GM18873 (cell line): ENCODE measurements at regions not wholly inside any gene's neighbourhood (a gene's known extent, or its start where the extent isn't known, plus 50 kb on each side); places are given as distances from the start of the nearest gene placed in this dataset.

Source experiments
- ATAC-seq: cut with Tn5 transposase; IDR thresholded peaks from one replicate; pipeline ENCODE4 v1.9.1; 2021; ENCODE audit warnings: mild to moderate bottlenecking, moderate library complexity, moderate number of reproducible peaks; ENCODE audit not compliant: unreplicated experiment, low FRiP score

GRCh38 chr13:87052731-87053130, 618.4 kb upstream of the SLITRK5 start:
- ATAC-seq = no peak

- ATAC-seq = no peak
These were observed 613.2 kb upstream of the SLITRK5 start for GRCh38 chr13:87057807-87058520.

- ATAC-seq = no peak
These were observed 612.3 kb upstream of the SLITRK5 start for GRCh38 chr13:87058786-87059329.

- no peak for ATAC-seq
These were observed 592.0 kb upstream of the SLITRK5 start for GRCh38 chr13:87078947-87079795.

- ATAC-seq = no peak
These were observed 590.9 kb upstream of the SLITRK5 start for GRCh38 chr13:87080100-87080779.

- no peak for ATAC-seq
These were observed 587.0 kb upstream of the SLITRK5 start for GRCh38 chr13:87084192-87084591.

- no peak for ATAC-seq
These were observed 583.4 kb upstream of the SLITRK5 start for GRCh38 chr13:87087741-87088140.

- no peak for ATAC-seq
These were observed 581.8 kb upstream of the SLITRK5 start for GRCh38 chr13:87089391-87089790.

- no peak for ATAC-seq
These were observed 577.8 kb upstream of the SLITRK5 start for GRCh38 chr13:87093399-87093798.

- no peak for ATAC-seq
These were observed 576.5 kb upstream of the SLITRK5 start for GRCh38 chr13:87094646-87095045.

GRCh38 chr13:87100431-87100830, 570.7 kb upstream of the SLITRK5 start:
- no peak for ATAC-seq

- no peak for ATAC-seq
These were observed 563.5 kb upstream of the SLITRK5 start for GRCh38 chr13:87107651-87108050.

- no peak for ATAC-seq
These were observed 550.7 kb upstream of the SLITRK5 start for GRCh38 chr13:87120476-87120875.

- no peak for ATAC-seq
These were observed 548.6 kb upstream of the SLITRK5 start for GRCh38 chr13:87122551-87122950.

- ATAC-seq = no peak
These were observed 547.0 kb upstream of the SLITRK5 start for GRCh38 chr13:87123987-87124784.

- ATAC-seq = no peak
These were observed 546.4 kb upstream of the SLITRK5 start for GRCh38 chr13:87124785-87125074.

- no peak for ATAC-seq
These were observed 543.1 kb upstream of the SLITRK5 start for GRCh38 chr13:87128036-87128435.

- no peak for ATAC-seq
These were observed 542.7 kb upstream of the SLITRK5 start for GRCh38 chr13:87128491-87128890.

- ATAC-seq = no peak
These were observed 541.4 kb upstream of the SLITRK5 start for GRCh38 chr13:87129602-87130300.

- ATAC-seq = no peak
These were observed 540.7 kb upstream of the SLITRK5 start for GRCh38 chr13:87130423-87130822.
